Loucy (cell line): ENCODE measurements at regions not wholly inside any gene's neighbourhood (a gene's known extent, or its start where the extent isn't known, plus 50 kb on each side); places are given as distances from the start of the nearest gene placed in this dataset.

ENCODE experiments used
- H2AFZ ChIP-seq: fragments of 200-600 bp; sonication (generic); 2 replicates; pipeline ENCODE4 v1.6.0; 2016; ENCODE audit warnings: antibody characterized with exemption, mild to moderate bottlenecking, low read length, moderate library complexity
- H3F3A ChIP-seq: fragments of 200-600 bp; 2 replicates; pipeline ENCODE4 v1.6.0; 2016; ENCODE audit warnings: antibody characterized with exemption, low read depth, mild to moderate bottlenecking
- H3K27me3 ChIP-seq: fragments of 200-600 bp; sonication (generic); 2 replicates; pipeline ENCODE4 v1.6.1; 2014; ENCODE audit warnings: low read length, mild to moderate bottlenecking; ENCODE audit not compliant: insufficient read depth, poor library complexity, severe bottlenecking
- H3K36me3 ChIP-seq: fragments of 200-600 bp; sonication (generic); 2 replicates; pipeline ENCODE4 v1.6.1; 2016; ENCODE audit warnings: low read length; ENCODE audit not compliant: insufficient read depth
- H3K4me1 ChIP-seq: fragments of 200-600 bp; sonication (generic); 2 replicates; pipeline ENCODE4 v1.5.1; 2014; ENCODE audit warnings: low read length, mild to moderate bottlenecking; ENCODE audit not compliant: insufficient read depth, poor library complexity, severe bottlenecking
- H3K4me2 ChIP-seq: fragments of 200-600 bp; sonication (generic); 2 replicates; pipeline ENCODE4 v1.6.0; 2014; ENCODE audit warnings: antibody characterized with exemption, low read length, low read depth, mild to moderate bottlenecking; ENCODE audit not compliant: poor library complexity, severe bottlenecking
- H3K4me3 ChIP-seq: fragments of 200-600 bp; sonication (generic); 2 replicates; pipeline ENCODE4 v1.5.1; 2014; ENCODE audit warnings: low read length, mild to moderate bottlenecking, mixed read lengths; ENCODE audit not compliant: poor library complexity, severe bottlenecking
- H3K79me2 ChIP-seq: fragments of 200-600 bp; sonication (generic); 2 replicates; pipeline ENCODE4 v1.6.1; 2014; ENCODE audit warnings: low read length; ENCODE audit not compliant: insufficient read depth
- H3K9ac ChIP-seq: fragments of 200-600 bp; sonication (generic); 2 replicates; pipeline ENCODE4 v1.6.0; 2014; ENCODE audit warnings: mild to moderate bottlenecking, low read depth, low read length, moderate library complexity; ENCODE audit not compliant: poor library complexity, severe bottlenecking
- H3K9me2 ChIP-seq: fragments of 200-600 bp; sonication (generic); replicated peaks from 2 replicates; pipeline ENCODE4 v1.6.1; 2016; ENCODE audit warnings: low read depth, low read length, mixed read lengths
- H3K9me3 ChIP-seq: fragments of 200-600 bp; sonication (generic); 2 replicates; pipeline ENCODE4 v1.6.1; 2014; ENCODE audit warnings: mild to moderate bottlenecking, antibody characterized with exemption, low read length, low read depth; ENCODE audit not compliant: insufficient read depth
- H4K20me1 ChIP-seq: fragments of 200-600 bp; sonication (generic); 2 replicates; pipeline ENCODE4 v1.6.0; 2014; ENCODE audit warnings: antibody characterized with exemption, low read length, mild to moderate bottlenecking; ENCODE audit not compliant: insufficient read depth, poor library complexity, severe bottlenecking
- EZH2phosphoT487 ChIP-seq: fragments of 200-600 bp; IDR thresholded peaks from 2 replicates; pipeline ENCODE4 v1.6.1; 2018; ENCODE audit warnings: antibody characterized with exemption, mild to moderate bottlenecking, moderate library complexity, borderline replicate concordance
- TF ChIP-seq, protein P1 (sequence below): fragments of 200-600 bp; sonication (generic); conservative IDR thresholded peaks from 2 replicates; pipeline ENCODE4 v1.5.1; 2014; ENCODE audit warnings: mild to moderate bottlenecking, antibody characterized with exemption, low read length

DNA sequence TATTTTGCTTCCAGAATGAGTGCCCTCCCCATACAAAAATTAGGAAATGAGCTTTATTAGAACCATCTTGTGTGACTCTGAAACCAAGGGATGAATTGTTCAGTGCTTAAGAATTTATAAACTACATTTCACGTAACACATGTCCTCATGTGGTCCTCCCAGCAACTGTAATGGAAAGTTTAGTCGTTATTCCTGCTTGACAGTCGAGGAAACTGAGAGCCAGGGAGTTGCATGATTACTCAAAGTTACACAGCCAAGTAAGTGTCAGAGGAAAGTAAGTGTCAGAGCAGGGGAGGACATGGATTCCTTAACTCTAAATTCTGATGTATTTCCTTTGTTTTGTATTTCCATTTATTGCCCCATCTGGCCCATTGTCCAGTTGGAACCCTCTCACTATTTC, 453.9 kb downstream of the FUT8 start:
- no peak overlapping the region for H3K9ac ChIP-seq
- no peak overlapping the region for H3K4me2 ChIP-seq
- H4K20me1 ChIP-seq: no peaks in the 10 kb centered on the region
- no peak overlapping the region; the same call in 1 of the 2 replicates for H2AFZ ChIP-seq
- no peaks in the 10 kb centered on the region for H3K79me2 ChIP-seq
- peaks cover 32% of the 10 kb centered on the region for H3K4me1 ChIP-seq
- H3K4me3 ChIP-seq: no peak overlapping the region
- H3K36me3 ChIP-seq: no peaks in the 10 kb centered on the region
- TF ChIP-seq, protein P1, sequence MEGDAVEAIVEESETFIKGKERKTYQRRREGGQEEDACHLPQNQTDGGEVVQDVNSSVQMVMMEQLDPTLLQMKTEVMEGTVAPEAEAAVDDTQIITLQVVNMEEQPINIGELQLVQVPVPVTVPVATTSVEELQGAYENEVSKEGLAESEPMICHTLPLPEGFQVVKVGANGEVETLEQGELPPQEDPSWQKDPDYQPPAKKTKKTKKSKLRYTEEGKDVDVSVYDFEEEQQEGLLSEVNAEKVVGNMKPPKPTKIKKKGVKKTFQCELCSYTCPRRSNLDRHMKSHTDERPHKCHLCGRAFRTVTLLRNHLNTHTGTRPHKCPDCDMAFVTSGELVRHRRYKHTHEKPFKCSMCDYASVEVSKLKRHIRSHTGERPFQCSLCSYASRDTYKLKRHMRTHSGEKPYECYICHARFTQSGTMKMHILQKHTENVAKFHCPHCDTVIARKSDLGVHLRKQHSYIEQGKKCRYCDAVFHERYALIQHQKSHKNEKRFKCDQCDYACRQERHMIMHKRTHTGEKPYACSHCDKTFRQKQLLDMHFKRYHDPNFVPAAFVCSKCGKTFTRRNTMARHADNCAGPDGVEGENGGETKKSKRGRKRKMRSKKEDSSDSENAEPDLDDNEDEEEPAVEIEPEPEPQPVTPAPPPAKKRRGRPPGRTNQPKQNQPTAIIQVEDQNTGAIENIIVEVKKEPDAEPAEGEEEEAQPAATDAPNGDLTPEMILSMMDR: no peak
- no peak for TF ChIP-seq EZH2phosphoT487
- H3K27me3 ChIP-seq: no peaks in the 10 kb centered on the region
- no peaks in the 10 kb centered on the region for H3K9me3 ChIP-seq
- no peaks in the 10 kb centered on the region for H3K9me2 ChIP-seq
- no peaks in the 10 kb centered on the region for H3F3A ChIP-seq

DNA sequence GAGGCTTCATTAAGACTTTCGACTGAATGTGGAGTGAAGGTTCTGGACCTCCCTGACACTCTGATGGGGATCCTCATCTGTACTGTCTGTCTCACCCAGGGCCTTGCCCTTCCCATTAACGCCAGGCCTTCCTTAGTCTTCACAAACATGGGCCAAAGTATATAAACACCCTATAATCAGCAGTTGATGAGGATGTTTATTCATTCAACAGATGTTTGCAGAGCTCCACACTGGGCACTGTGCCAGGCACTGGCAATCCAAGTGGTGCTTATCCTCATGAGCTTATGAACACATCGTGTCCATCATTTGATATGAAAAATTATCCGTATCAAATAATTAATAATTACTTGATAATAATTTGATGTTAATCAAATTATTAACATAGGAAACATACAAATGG, 454.4 kb downstream of the FUT8 start:
- H4K20me1 ChIP-seq: no peaks in the 10 kb centered on the region
- H3K4me1 ChIP-seq: peaks cover 32% of the 10 kb centered on the region

DNA sequence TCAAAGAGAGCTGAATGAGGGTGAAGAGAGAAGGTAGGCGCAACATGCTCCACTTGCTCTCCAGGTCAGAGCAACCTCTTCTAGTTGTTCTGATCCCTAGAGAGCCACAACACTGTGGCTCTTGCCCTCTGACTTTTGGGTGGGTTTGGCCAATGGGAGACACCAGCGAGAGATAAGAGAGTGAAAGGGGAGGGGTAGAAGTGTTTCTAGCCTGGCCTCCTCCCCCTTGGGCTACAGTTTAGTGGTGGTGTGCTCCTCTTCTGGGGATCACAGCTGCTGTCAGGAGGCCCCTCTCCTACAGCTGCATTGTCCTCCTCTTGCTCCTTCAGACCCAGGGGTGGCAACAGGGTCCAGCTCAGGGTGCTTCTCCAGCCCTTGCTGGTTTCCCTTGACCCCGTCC, 454.8 kb downstream of the FUT8 start:
- TF ChIP-seq EZH2phosphoT487: no peak
- TF ChIP-seq, protein P1: no peak
- Histone ChIP-seq H4K20me1 (no peaks in the 10 kb centered on the region), H3K4me3 (no peak overlapping the region), H3F3A (no peaks in the 10 kb centered on the region), H3K9me2 (no peaks in the 10 kb centered on the region), H3K27me3 (no peaks in the 10 kb centered on the region), H3K79me2 (no peaks in the 10 kb centered on the region), H3K4me1 (peaks cover 32% of the 10 kb centered on the region), H3K9me3 (no peaks in the 10 kb centered on the region), H2AFZ (peak overlapping the region; percentile 24; the same call in 1 of the 2 replicates), H3K4me2 (no peak overlapping the region), H3K9ac (no peak overlapping the region), H3K36me3 (no peaks in the 10 kb centered on the region)

More for the DNA sequence above, 454.4 kb downstream of the FUT8 start:
- TF ChIP-seq, protein P1: no peak
- no peak for TF ChIP-seq EZH2phosphoT487
- no peaks in the 10 kb centered on the region for H3K27me3 ChIP-seq
- H3K79me2 ChIP-seq: no peaks in the 10 kb centered on the region
- no peak overlapping the region for H3K4me2 ChIP-seq
- H3K9me2 ChIP-seq: no peaks in the 10 kb centered on the region
- H2AFZ ChIP-seq: no peak overlapping the region
- H3K36me3 ChIP-seq: no peaks in the 10 kb centered on the region
- H3K9me3 ChIP-seq: no peaks in the 10 kb centered on the region
- no peak overlapping the region for H3K4me3 ChIP-seq
- H3K9ac ChIP-seq: no peak overlapping the region
- no peaks in the 10 kb centered on the region for H3F3A ChIP-seq
